ENCODE measurements at regions not wholly inside any gene's neighbourhood (a gene's known extent, or its start where the extent isn't known, plus 50 kb on each side); places are given as distances from the start of the nearest gene placed in this dataset.
"Not testable (repeated sequence)": the region's sequence is repeated elsewhere in the genome, so short reads cannot be mapped to it uniquely, and the experiment has no call there.

DNA sequence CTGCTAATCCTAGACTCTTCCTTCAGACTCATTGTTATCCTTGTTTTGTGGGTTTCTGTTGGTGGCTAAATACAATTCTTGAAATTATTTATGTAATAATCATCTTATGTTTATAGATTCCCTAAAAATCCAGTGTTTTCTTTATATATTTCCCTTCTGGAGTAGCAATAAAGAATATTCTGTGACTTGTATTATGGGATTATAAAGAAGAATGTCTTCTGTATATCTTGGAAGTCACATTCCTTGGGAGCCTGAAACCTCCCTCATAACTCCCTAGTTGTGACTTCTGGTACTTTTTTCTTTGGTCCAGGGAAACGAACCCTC, 356.1 kb downstream of the TMEM167A start:
- H3K4me3 Mint-ChIP-seq: no peak overlapping the region
- DNase-seq: no peak
- H3K27ac Mint-ChIP-seq: no peak overlapping the region
- no peaks in the 10 kb centered on the region for H3K9me3 Mint-ChIP-seq
- peaks cover 7% of the 10 kb centered on the region for H3K27me3 Mint-ChIP-seq
- no peaks in the 10 kb centered on the region for H3K36me3 Mint-ChIP-seq
- peaks cover 4% of the 10 kb centered on the region for H3K4me1 Mint-ChIP-seq

- H3K36me3 Mint-ChIP-seq: no peaks in the 10 kb centered on the region
- H3K4me3 Mint-ChIP-seq: no peak overlapping the region
- DNase-seq: no peak
- no peaks in the 10 kb centered on the region for H3K9me3 Mint-ChIP-seq
- peaks cover 4% of the 10 kb centered on the region for H3K4me1 Mint-ChIP-seq
- H3K27ac Mint-ChIP-seq: no peak overlapping the region
- peaks cover 7% of the 10 kb centered on the region for H3K27me3 Mint-ChIP-seq
These were observed 356.7 kb downstream of the TMEM167A start for GRCh38 chr5:82720213-82721086.

DNA sequence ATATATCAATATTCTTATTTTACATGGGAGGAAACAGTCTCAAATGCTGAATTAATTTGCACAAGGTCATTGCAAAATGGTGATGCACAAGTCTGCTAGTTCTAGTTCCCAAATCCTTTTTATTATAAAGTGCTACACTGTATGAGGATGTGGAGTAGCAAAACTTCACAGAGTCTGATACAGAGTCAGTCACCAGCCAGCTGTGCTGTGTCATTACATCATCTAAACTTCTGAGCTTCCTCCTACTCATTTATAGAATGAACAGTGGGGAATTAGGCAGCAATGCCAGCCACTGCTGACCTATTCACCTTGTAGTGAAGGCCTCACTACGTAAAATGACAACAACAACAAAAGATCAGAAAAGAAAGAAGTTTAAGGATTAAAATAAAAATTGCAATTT, 357.8 kb downstream of the TMEM167A start:
- Mint-ChIP-seq H3K4me3 (no peak overlapping the region), H3K4me1 (peaks cover 4% of the 10 kb centered on the region), H3K36me3 (no peaks in the 10 kb centered on the region), H3K27ac (no peak overlapping the region), H3K27me3 (peaks cover 7% of the 10 kb centered on the region), H3K9me3 (no peaks in the 10 kb centered on the region)
- DNase-seq: no peak

DNA sequence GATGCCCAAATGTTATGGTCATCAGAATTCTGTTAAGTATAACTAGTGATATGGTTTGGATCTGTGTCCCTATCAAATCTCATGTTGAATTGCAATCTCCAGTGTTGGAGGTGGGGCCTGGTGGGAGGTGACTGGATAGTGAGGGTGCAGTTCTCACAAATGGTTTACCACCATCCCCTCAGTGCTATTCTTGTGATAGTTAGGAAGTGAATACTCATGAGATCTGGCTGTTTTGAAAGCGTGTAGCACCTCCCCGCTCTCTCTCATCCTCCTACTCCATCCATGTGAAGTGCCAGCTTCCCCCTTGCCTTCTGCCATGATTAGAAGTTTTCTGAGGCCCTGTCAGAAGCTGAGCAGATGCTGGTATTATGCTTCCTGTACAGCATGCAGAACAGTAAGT, 359.5 kb downstream of the TMEM167A start:
- no peak for DNase-seq
- H3K27ac Mint-ChIP-seq: no peak overlapping the region
- no peaks in the 10 kb centered on the region for H3K36me3 Mint-ChIP-seq
- peaks cover 7% of the 10 kb centered on the region for H3K27me3 Mint-ChIP-seq
- H3K4me3 Mint-ChIP-seq: no peak overlapping the region
- peaks cover 4% of the 10 kb centered on the region for H3K4me1 Mint-ChIP-seq
- no peaks in the 10 kb centered on the region for H3K9me3 Mint-ChIP-seq

DNA sequence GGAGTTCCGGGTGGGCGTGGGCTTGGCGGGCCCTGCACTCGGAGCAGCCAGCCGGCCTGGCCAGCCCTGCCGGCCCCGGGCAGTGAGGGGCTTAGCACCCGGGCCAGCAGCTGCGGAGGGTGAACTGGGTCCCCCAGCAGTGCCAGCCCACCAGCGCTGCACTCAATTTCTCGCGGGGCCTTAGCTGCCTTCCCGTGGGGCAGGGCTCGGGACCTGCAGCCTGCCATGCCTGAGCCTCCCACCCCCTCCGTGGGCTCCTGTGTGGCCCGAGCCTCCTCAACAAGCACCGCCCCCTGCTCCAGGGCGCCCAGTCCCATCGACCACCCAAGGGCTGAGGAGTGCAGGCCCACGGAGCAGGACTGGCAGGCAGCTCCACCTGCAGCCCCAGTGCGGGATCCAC, 362.5 kb downstream of the TMEM167A start:
- not testable (repeated sequence) for DNase-seq, H3K36me3 Mint-ChIP-seq, H3K27me3 Mint-ChIP-seq, H3K4me1 Mint-ChIP-seq, H3K27ac Mint-ChIP-seq, H3K4me3 Mint-ChIP-seq, H3K9me3 Mint-ChIP-seq

DNA sequence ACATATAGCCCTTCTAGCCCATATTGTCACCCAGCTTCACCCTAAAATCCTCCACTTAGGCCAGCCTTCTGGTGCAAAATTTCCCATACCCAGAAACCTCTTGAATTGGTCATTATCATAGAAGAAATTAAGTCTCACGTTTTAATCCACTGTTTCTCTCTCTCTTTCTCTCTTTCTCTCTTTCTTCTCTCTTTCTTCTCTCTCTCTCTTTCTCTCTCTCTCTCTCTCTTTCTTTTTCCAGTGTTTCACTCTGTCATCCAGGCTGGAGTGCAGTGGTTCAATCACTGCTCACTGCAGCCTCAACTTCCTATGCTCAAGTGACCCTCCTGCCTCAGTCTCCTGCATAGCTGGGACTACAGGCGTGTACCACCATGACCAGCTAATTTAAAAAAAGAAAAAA, 363.4 kb downstream of the TMEM167A start:
- H3K36me3 Mint-ChIP-seq: no peaks in the 10 kb centered on the region
- no peak overlapping the region for H3K27ac Mint-ChIP-seq
- H3K9me3 Mint-ChIP-seq: no peaks in the 10 kb centered on the region
- DNase-seq: no peak
- H3K4me3 Mint-ChIP-seq: no peak overlapping the region
- H3K27me3 Mint-ChIP-seq: peaks cover 5% of the 10 kb centered on the region
- H3K4me1 Mint-ChIP-seq: peaks cover 2% of the 10 kb centered on the region

- Mint-ChIP-seq H3K9me3 (peaks cover 6% of the 10 kb centered on the region), H3K4me3 (no peak overlapping the region), H3K27me3 (peaks cover 5% of the 10 kb centered on the region), H3K36me3 (no peaks in the 10 kb centered on the region), H3K27ac (no peak overlapping the region), H3K4me1 (no peaks in the 10 kb centered on the region)
- no peak for DNase-seq
These were observed 369.5 kb downstream of the TMEM167A start for GRCh38 chr5:82707741-82708140.

DNA sequence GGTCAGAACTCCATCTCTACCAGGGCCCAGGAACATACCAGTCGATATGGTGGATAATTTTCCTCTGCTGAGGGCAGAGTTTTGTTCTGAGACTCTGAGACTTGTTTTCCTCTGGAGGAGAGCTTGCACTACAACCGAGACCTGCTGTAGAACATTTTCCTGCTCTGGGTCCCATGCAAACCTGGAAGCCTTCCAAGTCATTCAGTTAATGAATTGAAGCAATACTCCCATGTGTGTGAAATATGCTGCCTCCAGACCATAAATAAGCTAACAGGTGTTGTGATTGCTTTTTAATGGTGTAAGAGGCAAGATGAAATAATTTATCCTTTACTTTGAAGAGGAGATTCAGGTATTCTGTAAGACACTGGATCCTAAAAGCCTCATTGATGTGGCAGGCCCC, 372.8 kb downstream of the TMEM167A start:
- H3K4me1 Mint-ChIP-seq: no peaks in the 10 kb centered on the region
- H3K27ac Mint-ChIP-seq: no peak overlapping the region
- no peak for DNase-seq
- H3K27me3 Mint-ChIP-seq: peaks cover 3% of the 10 kb centered on the region
- H3K36me3 Mint-ChIP-seq: no peaks in the 10 kb centered on the region
- no peak overlapping the region for H3K4me3 Mint-ChIP-seq
- H3K9me3 Mint-ChIP-seq: peaks cover 6% of the 10 kb centered on the region

DNA sequence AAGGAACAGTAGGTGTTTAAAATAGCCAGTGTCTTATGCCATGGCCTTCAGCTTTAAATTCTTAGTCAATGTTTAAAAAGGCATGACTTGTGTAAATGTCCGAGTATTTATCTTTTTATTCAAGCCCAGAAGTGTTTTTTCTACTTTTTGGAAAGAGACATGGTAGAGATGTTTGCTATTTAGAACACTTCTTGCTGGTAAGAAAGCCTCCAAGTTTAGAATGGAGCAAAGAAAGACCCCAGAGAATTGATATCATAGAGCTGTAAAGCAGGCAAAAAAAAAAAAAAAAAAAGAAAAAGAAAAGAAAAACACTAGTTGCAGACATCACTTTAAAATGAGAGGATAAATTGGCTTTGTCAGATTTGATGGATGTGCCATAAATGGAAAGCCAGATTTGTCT, 375.1 kb downstream of the TMEM167A start:
- Mint-ChIP-seq H3K27me3 (peaks cover 4% of the 10 kb centered on the region), H3K4me3 (no peak overlapping the region), H3K4me1 (no peaks in the 10 kb centered on the region), H3K36me3 (no peaks in the 10 kb centered on the region), H3K9me3 (peaks cover 6% of the 10 kb centered on the region), H3K27ac (no peak overlapping the region)
- DNase-seq: no peak

GRCh38 chr5:82699737-82700136, 377.5 kb downstream of the TMEM167A start:
- no peaks in the 10 kb centered on the region for H3K9me3 Mint-ChIP-seq
- DNase-seq: no peak
- H3K36me3 Mint-ChIP-seq: no peaks in the 10 kb centered on the region
- H3K4me1 Mint-ChIP-seq: no peaks in the 10 kb centered on the region
- H3K27me3 Mint-ChIP-seq: peaks cover 4% of the 10 kb centered on the region
- no peak overlapping the region for H3K4me3 Mint-ChIP-seq
- no peak overlapping the region for H3K27ac Mint-ChIP-seq

DNA sequence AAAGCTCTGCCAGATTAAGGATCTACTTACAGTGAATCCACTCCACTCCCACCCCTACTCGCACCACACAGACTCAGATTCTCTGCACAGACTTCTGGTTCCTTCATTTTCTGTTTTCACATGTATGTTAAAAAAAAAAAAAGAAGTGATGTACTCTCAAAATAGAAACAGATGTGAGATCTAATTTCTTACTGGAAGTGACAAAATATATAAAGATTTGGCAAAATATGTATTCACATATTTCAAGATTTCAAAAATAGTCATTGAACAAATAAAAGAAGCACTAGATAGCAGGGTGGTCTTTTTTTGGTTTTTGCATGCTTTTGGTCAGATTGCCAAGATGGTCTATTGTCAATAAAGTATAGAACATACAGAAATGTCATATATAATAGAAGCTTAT, 379.2 kb downstream of the TMEM167A start:
- Mint-ChIP-seq H3K9me3 (no peaks in the 10 kb centered on the region), H3K27ac (no peak overlapping the region)
- no peak for DNase-seq

GRCh38 chr5:82694711-82695285, 382.4 kb downstream of the TMEM167A start:
- H3K36me3 Mint-ChIP-seq: no peaks in the 10 kb centered on the region
- peaks cover 6% of the 10 kb centered on the region for H3K27me3 Mint-ChIP-seq
- no peak overlapping the region for H3K27ac Mint-ChIP-seq
- no peak for DNase-seq
- no peak overlapping the region for H3K4me3 Mint-ChIP-seq
- H3K4me1 Mint-ChIP-seq: no peaks in the 10 kb centered on the region
- no peaks in the 10 kb centered on the region for H3K9me3 Mint-ChIP-seq

More for the DNA sequence above, 379.2 kb downstream of the TMEM167A start:
- Mint-ChIP-seq H3K36me3 (no peaks in the 10 kb centered on the region), H3K27me3 (peaks cover 4% of the 10 kb centered on the region), H3K4me1 (no peaks in the 10 kb centered on the region), H3K4me3 (no peak overlapping the region)

DNA sequence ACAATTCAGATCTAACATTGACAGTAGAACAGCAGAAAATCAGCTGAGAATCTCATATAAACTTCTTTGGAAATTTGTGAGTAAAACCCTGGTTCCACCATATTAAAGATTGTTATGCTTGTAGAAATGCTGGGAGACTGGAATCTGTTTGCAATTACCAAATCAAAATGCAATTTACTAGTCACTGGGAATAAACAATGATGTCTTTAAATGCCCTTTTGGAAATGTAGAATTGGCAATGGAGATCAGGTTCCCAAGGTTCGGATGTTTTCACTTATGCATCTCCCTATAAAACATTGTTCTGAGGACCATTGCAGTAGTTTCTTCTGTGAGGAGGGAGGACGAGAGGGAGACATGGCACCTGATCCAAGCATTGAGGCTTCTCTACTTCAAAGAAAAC, 384.4 kb downstream of the TMEM167A start:
- H3K9me3 Mint-ChIP-seq: no peaks in the 10 kb centered on the region
- H3K27ac Mint-ChIP-seq: no peak overlapping the region
- no peaks in the 10 kb centered on the region for H3K36me3 Mint-ChIP-seq
- no peak for DNase-seq
- H3K4me3 Mint-ChIP-seq: no peak overlapping the region
- peaks cover 12% of the 10 kb centered on the region for H3K27me3 Mint-ChIP-seq
- no peaks in the 10 kb centered on the region for H3K4me1 Mint-ChIP-seq

- Mint-ChIP-seq H3K27ac (no peak overlapping the region), H3K4me3 (no peak overlapping the region), H3K9me3 (no peaks in the 10 kb centered on the region), H3K4me1 (no peaks in the 10 kb centered on the region), H3K27me3 (peaks cover 16% of the 10 kb centered on the region), H3K36me3 (no peaks in the 10 kb centered on the region)
- no peak for DNase-seq
These were observed 392.5 kb downstream of the TMEM167A start for GRCh38 chr5:82684659-82685058.

DNA sequence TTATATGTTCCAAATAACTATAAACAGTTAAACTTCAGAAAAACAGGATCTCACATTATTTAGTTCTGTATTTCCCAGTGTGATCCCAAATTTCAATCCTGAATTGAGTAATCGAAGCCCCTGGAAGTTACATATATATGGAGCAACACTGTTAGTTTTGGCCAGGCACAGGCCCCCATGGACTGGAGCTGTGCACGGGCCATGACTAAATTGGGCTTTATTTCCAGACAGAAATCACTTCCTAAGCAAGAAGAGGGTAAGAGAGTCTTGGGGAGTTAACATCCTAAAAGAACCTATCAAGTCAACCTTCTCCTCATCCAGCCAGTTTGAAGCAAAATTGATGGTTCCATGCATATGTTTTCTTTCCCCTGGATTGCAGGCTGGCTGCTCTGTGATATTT, 393.0 kb downstream of the TMEM167A start:
- Mint-ChIP-seq H3K36me3 (no peaks in the 10 kb centered on the region), H3K4me1 (no peaks in the 10 kb centered on the region), H3K4me3 (no peak overlapping the region), H3K27me3 (peaks cover 12% of the 10 kb centered on the region), H3K27ac (no peak overlapping the region), H3K9me3 (no peaks in the 10 kb centered on the region)
- DNase-seq: no peak

- Mint-ChIP-seq H3K36me3 (peaks cover 17% of the 10 kb centered on the region), H3K4me1 (peaks cover 20% of the 10 kb centered on the region), H3K27ac (no peak overlapping the region), H3K4me3 (no peak overlapping the region), H3K27me3 (peaks cover 1% of the 10 kb centered on the region), H3K9me3 (peaks cover 9% of the 10 kb centered on the region)
- DNase-seq: no peak
These were observed 397.5 kb downstream of the TMEM167A start for GRCh38 chr5:82679660-82680059.
